SH-SY5Y (cell line): ENCODE measurements at regions not wholly inside any gene's neighbourhood (a gene's known extent, or its start where the extent isn't known, plus 50 kb on each side); places are given as distances from the start of the nearest gene placed in this dataset.

Experiments used
- GATA2 ChIP-seq: IDR thresholded peaks from 2 replicates; pipeline ENCODE4 v1.6.1; 2011; ENCODE audit warnings: mild to moderate bottlenecking, low read depth, low read length
- GATA3 ChIP-seq: IDR thresholded peaks from 2 replicates; pipeline ENCODE4 v1.6.1; 2011; ENCODE audit warnings: low read depth, mild to moderate bottlenecking, low read length, moderate library complexity

- TF ChIP-seq GATA2 (no peak), GATA3 (no peak)
These were observed 871.1 kb upstream of the SLIT2 start for GRCh38 chr4:19380600-19380999.
